ENCODE measurements at regions not wholly inside any gene's neighbourhood (a gene's known extent, or its start where the extent isn't known, plus 50 kb on each side); places are given as distances from the start of the nearest gene placed in this dataset.

DNA sequence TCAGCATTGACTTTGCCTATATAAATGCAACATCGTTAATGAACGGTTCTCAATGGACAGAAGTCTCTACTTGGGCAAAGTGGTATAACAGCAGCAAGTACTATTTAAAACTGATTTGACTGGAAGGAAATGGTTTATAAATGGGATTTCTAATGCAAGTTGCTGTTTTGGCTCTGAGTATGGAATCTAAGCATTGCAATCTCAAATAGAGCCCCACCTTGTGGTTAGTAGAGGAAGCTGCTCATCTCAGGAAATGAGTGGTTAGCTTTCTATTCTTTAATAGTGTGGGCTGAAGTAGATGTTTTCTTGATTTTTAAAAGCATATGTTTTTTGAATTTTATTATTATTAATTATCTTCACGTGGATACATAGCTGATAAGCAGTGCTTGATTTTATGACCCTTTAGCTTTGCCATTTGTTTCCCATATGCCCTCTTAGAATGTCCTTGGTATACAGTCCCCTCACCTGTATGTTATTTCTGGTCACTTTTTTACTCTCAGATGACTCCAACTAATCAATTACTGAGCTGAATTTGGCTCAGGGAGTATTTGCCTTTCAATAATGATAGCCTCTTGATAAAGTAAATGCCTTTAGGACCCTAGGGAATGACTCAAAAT lies 67.1 kb downstream of the OXSM start:
- Histone ChIP-seq H3K4me3 (ENCODE audit: low read depth, low read length) (no peak overlapping the region), H4K8ac (ENCODE audit: low read depth, low read length) (no peak overlapping the region), H3K27me3 (ENCODE audit: insufficient read depth, low read length) (no peaks in the 10 kb centered on the region), H3K9ac (ENCODE audit: low read length) (no peak overlapping the region), H2AK5ac (ENCODE audit: low read length) (no peak overlapping the region), H2AFZ (ENCODE audit: insufficient read depth, low read length, poor library complexity) (no peak overlapping the region), H2BK12ac (ENCODE audit: low read length) (no peak overlapping the region), H3K4ac (ENCODE audit: low read depth, low read length) (no peak overlapping the region), H3K18ac (ENCODE audit: low read length) (no peak overlapping the region), H4K91ac (ENCODE audit: low read depth, low read length) (no peak overlapping the region), H3K79me1 (ENCODE audit: low read length) (no peaks in the 10 kb centered on the region), H3K23ac (ENCODE audit: low read length) (no peak overlapping the region), H3K4me2 (ENCODE audit: low read length) (no peak overlapping the region), H3K27ac (ENCODE audit: low read depth, low read length) (no peak overlapping the region), H2BK5ac (ENCODE audit: low read depth, low read length, poor library complexity) (no peak overlapping the region), H3K4me1 (ENCODE audit: control insufficient read depth in 1 of 2, insufficient read depth in 2 of 2, low read length in 2 of 2) (peaks cover 0 to 2% of the 10 kb centered on the region in 2 experiments), H3K14ac (ENCODE audit: low read length) (no peak overlapping the region), H2BK120ac (ENCODE audit: insufficient read depth, low read length, poor library complexity) (no peak overlapping the region), H3K9me3 (ENCODE audit: insufficient read depth, low read depth, low read length) (peaks cover 2% of the 10 kb centered on the region), H4K12ac (ENCODE audit: low read depth, low read length) (no peak overlapping the region), H3K79me2 (ENCODE audit: control insufficient read depth, insufficient read depth, low read length, poor library complexity) (no peaks in the 10 kb centered on the region), H3K36me3 (ENCODE audit: control insufficient read depth in 1 of 2, insufficient read depth in 2 of 2, low read length in 2 of 2) (no peaks in the 10 kb centered on the region)
- WGBS (ENCODE audit: extremely low coverage, insufficient coverage, insufficient read length): no CpG with 5 or more reads among the region's 3 CpGs
- peak in 1 of 2 donors; percentile 74 for DNase-seq

DNA sequence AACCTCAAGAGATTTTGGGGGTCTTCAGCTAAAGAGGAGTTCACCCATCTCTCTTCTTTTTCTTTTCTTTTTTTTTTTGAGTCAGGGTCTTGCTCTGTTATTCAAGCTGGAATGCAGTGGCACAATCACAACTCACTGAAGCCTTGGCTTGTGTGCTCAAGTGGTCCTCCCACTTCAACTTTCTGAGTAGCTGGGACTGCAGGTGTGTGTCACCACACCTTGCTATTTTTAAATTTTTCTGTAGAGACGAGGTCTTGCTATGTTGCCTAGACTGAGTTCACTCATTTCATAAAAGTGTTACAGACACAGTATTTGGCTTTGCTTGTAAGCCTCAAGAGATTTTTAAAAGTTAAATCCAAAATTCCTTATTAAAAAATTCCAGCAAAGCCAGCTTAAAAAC lies 71.7 kb downstream of the OXSM start:
- no CpG with 5 or more reads among the region's 1 CpG for WGBS (ENCODE audit: extremely low coverage, insufficient coverage, insufficient read length)
- no peaks in the 10 kb centered on the region for H3K4me1 ChIP-seq (ENCODE audit: control insufficient read depth in 1 of 2, insufficient read depth in 2 of 2, low read length in 2 of 2)
- H2BK120ac ChIP-seq (ENCODE audit: insufficient read depth, low read length, poor library complexity): no peak overlapping the region
- no peak overlapping the region for H3K4ac ChIP-seq (ENCODE audit: low read depth, low read length)
- no peak overlapping the region for H3K9ac ChIP-seq (ENCODE audit: low read length)
- no peaks in the 10 kb centered on the region for H3K27me3 ChIP-seq (ENCODE audit: insufficient read depth, low read length)
- no peaks in the 10 kb centered on the region for H3K36me3 ChIP-seq (ENCODE audit: control insufficient read depth in 1 of 2, insufficient read depth in 2 of 2, low read length in 2 of 2)
- no peak overlapping the region for H3K27ac ChIP-seq (ENCODE audit: low read depth, low read length)
- H3K23ac ChIP-seq (ENCODE audit: low read length): no peak overlapping the region
- DNase-seq: no peak
- no peak overlapping the region for H2AK5ac ChIP-seq (ENCODE audit: low read length)
- H3K4me3 ChIP-seq (ENCODE audit: low read depth, low read length): no peak overlapping the region
- H3K14ac ChIP-seq (ENCODE audit: low read length): no peak overlapping the region
- no peaks in the 10 kb centered on the region for H3K79me1 ChIP-seq (ENCODE audit: low read length)
- H3K9me3 ChIP-seq (ENCODE audit: insufficient read depth, low read depth, low read length): peaks cover 2% of the 10 kb centered on the region
- H3K18ac ChIP-seq (ENCODE audit: low read length): no peak overlapping the region
- H2BK5ac ChIP-seq (ENCODE audit: low read depth, low read length, poor library complexity): no peak overlapping the region
- no peaks in the 10 kb centered on the region for H3K79me2 ChIP-seq (ENCODE audit: control insufficient read depth, insufficient read depth, low read length, poor library complexity)
- H4K91ac ChIP-seq (ENCODE audit: low read depth, low read length): no peak overlapping the region
- H3K4me2 ChIP-seq (ENCODE audit: low read length): no peak overlapping the region
- H2BK12ac ChIP-seq (ENCODE audit: low read length): no peak overlapping the region
- no peak overlapping the region for H2AFZ ChIP-seq (ENCODE audit: insufficient read depth, low read length, poor library complexity)
- H4K12ac ChIP-seq (ENCODE audit: low read depth, low read length): no peak overlapping the region
- no peak overlapping the region for H4K8ac ChIP-seq (ENCODE audit: low read depth, low read length)

- WGBS (ENCODE audit: extremely low coverage, insufficient coverage, insufficient read length): no CpG with 5 or more reads among the region's 3 CpGs
- no peak overlapping the region for H3K18ac ChIP-seq (ENCODE audit: low read length)
- H3K79me2 ChIP-seq (ENCODE audit: control insufficient read depth, insufficient read depth, low read length, poor library complexity): no peaks in the 10 kb centered on the region
- no peak overlapping the region for H3K27ac ChIP-seq (ENCODE audit: low read depth, low read length)
- no peak overlapping the region for H2BK12ac ChIP-seq (ENCODE audit: low read length)
- no peak overlapping the region for H2BK5ac ChIP-seq (ENCODE audit: low read depth, low read length, poor library complexity)
- H3K9me3 ChIP-seq (ENCODE audit: insufficient read depth, low read depth, low read length): peaks cover 2% of the 10 kb centered on the region
- no peak overlapping the region for H2AK5ac ChIP-seq (ENCODE audit: low read length)
- H3K79me1 ChIP-seq (ENCODE audit: low read length): no peaks in the 10 kb centered on the region
- no peak for DNase-seq
- H3K4ac ChIP-seq (ENCODE audit: low read depth, low read length): no peak overlapping the region
- no peak overlapping the region for H3K4me2 ChIP-seq (ENCODE audit: low read length)
- H3K27me3 ChIP-seq (ENCODE audit: insufficient read depth, low read length): no peaks in the 10 kb centered on the region
- H4K8ac ChIP-seq (ENCODE audit: low read depth, low read length): no peak overlapping the region
- no peak overlapping the region for H2BK120ac ChIP-seq (ENCODE audit: insufficient read depth, low read length, poor library complexity)
- H4K12ac ChIP-seq (ENCODE audit: low read depth, low read length): no peak overlapping the region
- H3K14ac ChIP-seq (ENCODE audit: low read length): no peak overlapping the region
- H3K23ac ChIP-seq (ENCODE audit: low read length): no peak overlapping the region
- no peak overlapping the region for H3K4me3 ChIP-seq (ENCODE audit: low read depth, low read length)
- no peak overlapping the region for H3K9ac ChIP-seq (ENCODE audit: low read length)
- H2AFZ ChIP-seq (ENCODE audit: insufficient read depth, low read length, poor library complexity): no peak overlapping the region
- no peaks in the 10 kb centered on the region for H3K36me3 ChIP-seq (ENCODE audit: control insufficient read depth in 1 of 2, insufficient read depth in 2 of 2, low read length in 2 of 2)
- H3K4me1 ChIP-seq (ENCODE audit: control insufficient read depth in 1 of 2, insufficient read depth in 2 of 2, low read length in 2 of 2): no peaks in the 10 kb centered on the region
- H4K91ac ChIP-seq (ENCODE audit: low read depth, low read length): no peak overlapping the region
Measured at GRCh38 chr3:25863011-25863415, 73.1 kb downstream of the OXSM start.

DNA sequence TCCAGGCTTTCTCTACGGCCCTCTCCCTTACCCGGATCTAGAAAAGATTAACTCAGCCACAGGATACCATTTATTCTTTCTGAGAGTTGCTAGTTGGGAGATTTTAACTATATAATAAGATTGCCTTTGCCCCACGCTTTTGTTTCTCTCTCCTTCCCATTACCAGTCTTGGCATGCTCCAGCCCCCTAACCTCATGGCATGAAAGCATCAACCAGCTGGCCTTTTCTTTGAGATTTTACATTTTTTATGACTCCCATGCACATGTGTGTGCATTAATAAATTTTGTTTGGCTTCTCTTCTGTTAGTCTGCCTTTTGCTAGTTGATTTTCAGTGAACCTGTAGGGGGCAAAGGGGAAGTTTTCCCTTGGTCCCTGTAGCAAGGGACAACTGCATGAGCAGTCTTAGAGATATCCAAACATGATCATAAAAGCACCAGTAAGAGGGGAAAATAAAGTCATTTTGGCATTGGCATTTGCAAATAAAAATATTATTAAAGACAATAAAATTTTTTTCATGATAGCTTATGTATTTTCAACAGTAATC lies 73.6 kb downstream of the OXSM start:
- Histone ChIP-seq H3K79me1 (ENCODE audit: low read length) (no peaks in the 10 kb centered on the region), H4K12ac (ENCODE audit: low read depth, low read length) (no peak overlapping the region)
- no CpG with 5 or more reads among the region's 3 CpGs for WGBS (ENCODE audit: extremely low coverage, insufficient coverage, insufficient read length)

More for the DNA sequence above, 73.6 kb downstream of the OXSM start:
- H3K79me2 ChIP-seq (ENCODE audit: control insufficient read depth, insufficient read depth, low read length, poor library complexity): no peaks in the 10 kb centered on the region
- H3K4me3 ChIP-seq (ENCODE audit: low read depth, low read length): no peak overlapping the region
- no peak overlapping the region for H2AK5ac ChIP-seq (ENCODE audit: low read length)
- H3K27ac ChIP-seq (ENCODE audit: low read depth, low read length): no peak overlapping the region
- H2BK120ac ChIP-seq (ENCODE audit: insufficient read depth, low read length, poor library complexity): no peak overlapping the region
- H3K27me3 ChIP-seq (ENCODE audit: insufficient read depth, low read length): no peaks in the 10 kb centered on the region
- H3K18ac ChIP-seq (ENCODE audit: low read length): no peak overlapping the region
- no peak overlapping the region for H3K14ac ChIP-seq (ENCODE audit: low read length)
- no peak overlapping the region for H3K9ac ChIP-seq (ENCODE audit: low read length)
- no peak overlapping the region for H2AFZ ChIP-seq (ENCODE audit: insufficient read depth, low read length, poor library complexity)
- no peaks in the 10 kb centered on the region for H3K4me1 ChIP-seq (ENCODE audit: control insufficient read depth in 1 of 2, insufficient read depth in 2 of 2, low read length in 2 of 2)
- no peak overlapping the region for H3K4me2 ChIP-seq (ENCODE audit: low read length)
- DNase-seq: no peak
- no peak overlapping the region for H3K4ac ChIP-seq (ENCODE audit: low read depth, low read length)
- H2BK5ac ChIP-seq (ENCODE audit: low read depth, low read length, poor library complexity): no peak overlapping the region
- H2BK12ac ChIP-seq (ENCODE audit: low read length): no peak overlapping the region
- H4K91ac ChIP-seq (ENCODE audit: low read depth, low read length): no peak overlapping the region
- H3K23ac ChIP-seq (ENCODE audit: low read length): no peak overlapping the region
- no peaks in the 10 kb centered on the region for H3K36me3 ChIP-seq (ENCODE audit: control insufficient read depth in 1 of 2, insufficient read depth in 2 of 2, low read length in 2 of 2)
- H3K9me3 ChIP-seq (ENCODE audit: insufficient read depth, low read depth, low read length): peaks cover 2% of the 10 kb centered on the region
- H4K8ac ChIP-seq (ENCODE audit: low read depth, low read length): no peak overlapping the region
